Naive thymus-derived CD4-positive, alpha-beta T cell (primary cell): ENCODE measurements at regions not wholly inside any gene's neighbourhood (a gene's known extent, or its start where the extent isn't known, plus 50 kb on each side); places are given as distances from the start of the nearest gene placed in this dataset.

Experiments used
- ATAC-seq: fragments of 150-1000 bp; cut with Tn5 transposase; 2 replicates; pipeline ENCODE4 v1.10.0; 2021; ENCODE audit warnings: mild to moderate bottlenecking, moderate library complexity
- CTCF ChIA-PET: fragments of 350-600 bp; sonication (Branson Sonifier 250); formaldehyde crosslinking; loops from one replicate; lab custom pipeline; 2021; ENCODE audit warnings: antibody characterized with exemption; lab: Charles Lee
- POLR2A ChIA-PET: fragments of 350-600 bp; sonication (Branson Sonifier 250); formaldehyde crosslinking; loops from one replicate; lab custom pipeline; 2021; ENCODE audit warnings: antibody characterized with exemption, inconsistent platforms; lab: Charles Lee
- DNase-seq, 9 donors: peaks; one replicate each; pipeline versions ENCODE4 v3.0.0 to v3.0.0-alpha.2; 2020 to 2022; ENCODE audit warnings: mixed read lengths in 1 of 9
- H3K27ac ChIP-seq: one replicate; pipeline ENCODE4 v1.7.0; 2013; ENCODE audit warnings: mild to moderate bottlenecking, low read depth, low read length, moderate library complexity
- H3K27me3 ChIP-seq, 2 donors: one replicate each; pipeline ENCODE4 v1.7.0; 2013; ENCODE audit warnings: low read length in 2 of 2, mild to moderate bottlenecking in 2 of 2, moderate library complexity in 2 of 2; ENCODE audit not compliant: control insufficient read depth in 2 of 2, insufficient read depth in 2 of 2
- H3K36me3 ChIP-seq, 3 experiments: 1 replicate in 2 of 3; 2 replicates in 1 of 3; pipeline ENCODE4 v1.7.0; 2013; ENCODE audit warnings: low read length in 3 of 3, mild to moderate bottlenecking in 3 of 3, moderate library complexity in 1 of 3; ENCODE audit not compliant: insufficient read depth in 3 of 3, control insufficient read depth in 2 of 3
- H3K4me1 ChIP-seq, 2 donors: one replicate each; pipeline ENCODE4 v1.7.0; 2013; ENCODE audit warnings: low read length in 2 of 2, mild to moderate bottlenecking in 2 of 2, moderate library complexity in 1 of 2; ENCODE audit not compliant: control insufficient read depth in 2 of 2, insufficient read depth in 2 of 2
- H3K4me3 ChIP-seq: 2 replicates; pipeline ENCODE4 v1.7.0; 2013; ENCODE audit warnings: mild to moderate bottlenecking, low read length
- H3K9me3 ChIP-seq, 3 experiments: 1 replicate in 2 of 3; 2 replicates in 1 of 3; pipeline ENCODE4 v1.7.0; 2013; ENCODE audit warnings: low read length in 3 of 3; ENCODE audit not compliant: control insufficient read depth in 2 of 3
- H3K27ac Mint-ChIP-seq, 9 donors: one replicate each; pipeline ENCODE4 v1.8.0; 2020 to 2022; ENCODE audit warnings: mixed read lengths in 9 of 9, mild to moderate bottlenecking in 8 of 9, moderate library complexity in 5 of 9, inconsistent platforms in 2 of 9
- H3K27me3 Mint-ChIP-seq, 5 donors: one replicate each; pipeline ENCODE4 v1.8.0; 2021 to 2022; ENCODE audit warnings: mixed read lengths in 5 of 5, mild to moderate bottlenecking in 1 of 5
- H3K36me3 Mint-ChIP-seq, 5 donors: one replicate each; pipeline ENCODE4 v1.8.0; 2020 to 2022; ENCODE audit warnings: mixed read lengths in 5 of 5, mild to moderate bottlenecking in 3 of 5, inconsistent platforms in 1 of 5
- H3K4me1 Mint-ChIP-seq, 7 donors: one replicate each; pipeline ENCODE4 v1.8.0; 2020 to 2022; ENCODE audit warnings: mixed read lengths in 7 of 7, mild to moderate bottlenecking in 3 of 7, inconsistent platforms in 1 of 7
- H3K4me3 Mint-ChIP-seq, 10 donors: one replicate each; pipeline ENCODE4 v1.8.0; 2020 to 2022; ENCODE audit warnings: mild to moderate bottlenecking in 10 of 10, mixed read lengths in 10 of 10, moderate library complexity in 6 of 10, inconsistent platforms in 2 of 10
- H3K9me3 Mint-ChIP-seq, 11 donors: one replicate each; pipeline ENCODE4 v1.8.0; 2020 to 2022; ENCODE audit warnings: mixed read lengths in 11 of 11, mild to moderate bottlenecking in 4 of 11, inconsistent platforms in 1 of 11, moderate library complexity in 1 of 11
- intact Hi-C, 2 donors: fragments of 100-400 bp; cut with micrococcal nuclease; formaldehyde crosslinking; loops; one replicate each; pipeline ENCODE4 v1.15.1; 2023

- intact Hi-C loops: no loop called here
- ATAC-seq: no peak
- H3K9me3 ChIP-seq: no peaks in the 10 kb centered on the region
- no peaks in the 10 kb centered on the region for H3K36me3 ChIP-seq
- Mint-ChIP-seq H3K4me1 (peaks cover 0 to 2% (median 0%) of the 10 kb centered on the region in 7 donors), H3K36me3 (no peaks in the 10 kb centered on the region), H3K27ac (no peak overlapping the region), H3K27me3 (peaks cover 0 to 6% (median 0%) of the 10 kb centered on the region in 5 donors), H3K4me3 (no peak overlapping the region), H3K9me3 (peaks cover 0 to 1% (median 0%) of the 10 kb centered on the region in 11 donors)
- H3K27me3 ChIP-seq: no peaks in the 10 kb centered on the region
- no peak overlapping the region for H3K4me3 ChIP-seq
- ChIA-PET POLR2A (no interaction called here), CTCF (no interaction called here)
- no peak overlapping the region for H3K27ac ChIP-seq
- DNase-seq: no peak
- no peaks in the 10 kb centered on the region for H3K4me1 ChIP-seq
Measured at GRCh38 chr1:58158506-58159433, 387.8 kb downstream of the OMA1 start.

DNA sequence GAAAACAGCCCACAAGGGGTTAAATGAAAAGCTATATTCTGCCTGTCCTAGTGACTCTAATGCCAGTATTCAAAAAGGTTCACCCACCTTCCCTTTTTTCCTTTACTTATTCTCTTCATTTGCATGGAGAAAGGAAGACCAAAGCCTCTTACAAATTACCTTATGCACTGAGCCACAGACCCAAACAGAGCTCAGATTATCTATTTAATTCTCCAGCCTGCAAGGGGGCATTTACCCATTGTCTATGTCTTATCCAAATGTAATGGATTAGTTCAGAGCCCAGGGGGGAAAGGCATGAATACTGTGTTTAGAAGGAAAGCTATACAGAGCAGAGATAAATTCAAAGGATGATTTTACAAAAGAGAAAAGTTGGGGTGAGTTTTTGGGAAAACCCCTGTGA is 388.5 kb downstream of the OMA1 start:
- no peaks in the 10 kb centered on the region for H3K4me1 ChIP-seq
- no peaks in the 10 kb centered on the region for H3K36me3 ChIP-seq
- H3K27ac Mint-ChIP-seq: no peak overlapping the region
- peaks cover 0 to 1% (median 0%) of the 10 kb centered on the region in 11 donors for H3K9me3 Mint-ChIP-seq
- no peak overlapping the region for H3K4me3 ChIP-seq
- POLR2A ChIA-PET: no interaction called here
- CTCF ChIA-PET: no interaction called here
- no peaks in the 10 kb centered on the region for H3K36me3 Mint-ChIP-seq
- no peak for ATAC-seq
- H3K27ac ChIP-seq: no peak overlapping the region
- no peak for DNase-seq
- no peak overlapping the region for H3K4me3 Mint-ChIP-seq
- no peaks in the 10 kb centered on the region for H3K27me3 ChIP-seq
- H3K27me3 Mint-ChIP-seq: peaks cover 0 to 5% (median 0%) of the 10 kb centered on the region in 5 donors
- intact Hi-C loops: no loop called here
- H3K4me1 Mint-ChIP-seq: peaks cover 0 to 2% (median 0%) of the 10 kb centered on the region in 7 donors
- no peaks in the 10 kb centered on the region for H3K9me3 ChIP-seq

- Histone ChIP-seq H3K9me3 (no peaks in the 10 kb centered on the region), H3K4me3 (no peak overlapping the region), H3K4me1 (no peaks in the 10 kb centered on the region), H3K27ac (no peak overlapping the region), H3K27me3 (no peaks in the 10 kb centered on the region), H3K36me3 (no peaks in the 10 kb centered on the region)
- intact Hi-C loops: no loop called here
- ATAC-seq (no peak), DNase-seq (no peak)
- ChIA-PET POLR2A (no interaction called here), CTCF (interaction anchor here (0.7 kb wide), 1 partner anchor 1288 kb away, joined by 3 read pairs; no protein-coding TSS in a partner anchor)
- Mint-ChIP-seq H3K4me1 (peaks cover 0 to 2% (median 0%) of the 10 kb centered on the region in 7 donors), H3K27ac (no peak overlapping the region), H3K27me3 (peaks cover 0 to 5% (median 0%) of the 10 kb centered on the region in 5 donors), H3K9me3 (peaks cover 0 to 1% (median 0%) of the 10 kb centered on the region in 11 donors), H3K36me3 (no peaks in the 10 kb centered on the region), H3K4me3 (no peak overlapping the region)
Measured at GRCh38 chr1:58157256-58157655, 389.3 kb downstream of the OMA1 start.

- peaks cover 0 to 1% (median 0%) of the 10 kb centered on the region in 11 donors for H3K9me3 Mint-ChIP-seq
- DNase-seq (no peak), ATAC-seq (no peak)
- intact Hi-C loops: no loop called here
- no peak overlapping the region for H3K4me3 Mint-ChIP-seq
- Histone ChIP-seq H3K9me3 (no peaks in the 10 kb centered on the region), H3K36me3 (no peaks in the 10 kb centered on the region), H3K27me3 (no peaks in the 10 kb centered on the region), H3K4me3 (no peak overlapping the region), H3K4me1 (no peaks in the 10 kb centered on the region), H3K27ac (no peak overlapping the region)
- H3K4me1 Mint-ChIP-seq: no peaks in the 10 kb centered on the region
- POLR2A ChIA-PET: no interaction called here
- peaks cover 0 to 6% (median 0%) of the 10 kb centered on the region in 5 donors for H3K27me3 Mint-ChIP-seq
- no peak overlapping the region for H3K27ac Mint-ChIP-seq
- H3K36me3 Mint-ChIP-seq: peaks cover 0 to 4% (median 0%) of the 10 kb centered on the region in 5 donors
- CTCF ChIA-PET: interaction anchor here (0.7 kb wide), 1 partner anchor 1288 kb away, joined by 3 read pairs; no protein-coding TSS in a partner anchor
Measured at GRCh38 chr1:58156831-58157230, 389.7 kb downstream of the OMA1 start.

GRCh38 chr1:58156124-58156468 is 390.4 kb downstream of the OMA1 start:
- H3K27me3 Mint-ChIP-seq: peaks cover 0 to 9% (median 0%) of the 10 kb centered on the region in 5 donors
- peaks cover 0 to 1% (median 0%) of the 10 kb centered on the region in 11 donors for H3K9me3 Mint-ChIP-seq
- Histone ChIP-seq H3K4me1 (no peaks in the 10 kb centered on the region), H3K4me3 (no peak overlapping the region), H3K27ac (no peak overlapping the region), H3K36me3 (no peaks in the 10 kb centered on the region), H3K27me3 (no peaks in the 10 kb centered on the region), H3K9me3 (no peaks in the 10 kb centered on the region)
- H3K27ac Mint-ChIP-seq: no peak overlapping the region
- ATAC-seq: no peak
- no peaks in the 10 kb centered on the region for H3K4me1 Mint-ChIP-seq
- CTCF ChIA-PET: no interaction called here
- POLR2A ChIA-PET: no interaction called here
- DNase-seq: no peak
- H3K36me3 Mint-ChIP-seq: peaks cover 0 to 7% (median 0%) of the 10 kb centered on the region in 5 donors
- no peak overlapping the region for H3K4me3 Mint-ChIP-seq
- intact Hi-C loops: no loop called here

- Histone ChIP-seq H3K4me3 (no peak overlapping the region), H3K9me3 (no peaks in the 10 kb centered on the region), H3K27ac (no peak overlapping the region), H3K27me3 (no peaks in the 10 kb centered on the region), H3K4me1 (no peaks in the 10 kb centered on the region), H3K36me3 (no peaks in the 10 kb centered on the region)
- ChIA-PET POLR2A (no interaction called here), CTCF (no interaction called here)
- DNase-seq (no peak), ATAC-seq (no peak)
- peaks cover 0 to 9% (median 0%) of the 10 kb centered on the region in 5 donors for H3K27me3 Mint-ChIP-seq
- no peak overlapping the region for H3K27ac Mint-ChIP-seq
- no peaks in the 10 kb centered on the region for H3K4me1 Mint-ChIP-seq
- H3K36me3 Mint-ChIP-seq: peaks cover 0 to 7% (median 0%) of the 10 kb centered on the region in 5 donors
- intact Hi-C loops: no loop called here
- H3K4me3 Mint-ChIP-seq: no peak overlapping the region
- peaks cover 0 to 1% (median 0%) of the 10 kb centered on the region in 11 donors for H3K9me3 Mint-ChIP-seq
Measured at GRCh38 chr1:58155418-58156123, 391.0 kb downstream of the OMA1 start.
